A673 (cell line): ENCODE measurements at regions not wholly inside any gene's neighbourhood (a gene's known extent, or its start where the extent isn't known, plus 50 kb on each side); places are given as distances from the start of the nearest gene placed in this dataset.

Experiments used
- CTCF ChIP-seq: fragments of 300-800, 200-600 bp; sonication (generic); conservative IDR thresholded peaks from 2 replicates; pipeline ENCODE4 v1.5.1; 2017; ENCODE audit warnings: low read depth, mild to moderate bottlenecking, antibody characterized with exemption, low read length, moderate library complexity, mixed read lengths
- EZH2 ChIP-seq: fragments of 200-600 bp; sonication (generic); IDR thresholded peaks from 2 replicates; pipeline ENCODE4 v1.6.1; 2017; ENCODE audit warnings: borderline replicate concordance, low read depth, mild to moderate bottlenecking, mixed read lengths, antibody characterized with exemption, low read length; ENCODE audit not compliant: poor library complexity, severe bottlenecking

GRCh38 chr14:71711125-71711524, 221.1 kb upstream of the RGS6 start:
- TF ChIP-seq CTCF (no peak), EZH2 (no peak)
